PC-3 (cell line): ENCODE measurements at regions not wholly inside any gene's neighbourhood (a gene's known extent, or its start where the extent isn't known, plus 50 kb on each side); places are given as distances from the start of the nearest gene placed in this dataset.

Source experiments
- EZH2 ChIP-seq: fragments of 300-600 bp; sonication (generic); IDR thresholded peaks from one replicate; pipeline ENCODE4 v1.6.1; 2017; ENCODE audit warnings: antibody characterized with exemption, mild to moderate bottlenecking, low read length; ENCODE audit not compliant: unreplicated experiment
- TF ChIP-seq, protein P1 (sequence below): fragments of 300-600 bp; sonication (generic); conservative IDR thresholded peaks from 2 replicates; pipeline ENCODE4 v1.5.1; 2017; ENCODE audit warnings: antibody characterized with exemption, low read depth, mild to moderate bottlenecking, low read length

GRCh38 chr4:184939978-184940377 lies 78.3 kb upstream of the HELT start:
- TF ChIP-seq, protein P1, sequence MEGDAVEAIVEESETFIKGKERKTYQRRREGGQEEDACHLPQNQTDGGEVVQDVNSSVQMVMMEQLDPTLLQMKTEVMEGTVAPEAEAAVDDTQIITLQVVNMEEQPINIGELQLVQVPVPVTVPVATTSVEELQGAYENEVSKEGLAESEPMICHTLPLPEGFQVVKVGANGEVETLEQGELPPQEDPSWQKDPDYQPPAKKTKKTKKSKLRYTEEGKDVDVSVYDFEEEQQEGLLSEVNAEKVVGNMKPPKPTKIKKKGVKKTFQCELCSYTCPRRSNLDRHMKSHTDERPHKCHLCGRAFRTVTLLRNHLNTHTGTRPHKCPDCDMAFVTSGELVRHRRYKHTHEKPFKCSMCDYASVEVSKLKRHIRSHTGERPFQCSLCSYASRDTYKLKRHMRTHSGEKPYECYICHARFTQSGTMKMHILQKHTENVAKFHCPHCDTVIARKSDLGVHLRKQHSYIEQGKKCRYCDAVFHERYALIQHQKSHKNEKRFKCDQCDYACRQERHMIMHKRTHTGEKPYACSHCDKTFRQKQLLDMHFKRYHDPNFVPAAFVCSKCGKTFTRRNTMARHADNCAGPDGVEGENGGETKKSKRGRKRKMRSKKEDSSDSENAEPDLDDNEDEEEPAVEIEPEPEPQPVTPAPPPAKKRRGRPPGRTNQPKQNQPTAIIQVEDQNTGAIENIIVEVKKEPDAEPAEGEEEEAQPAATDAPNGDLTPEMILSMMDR = no peak
- TF ChIP-seq EZH2 = no peak
